K562 (cell line): ENCODE measurements at regions not wholly inside any gene's neighbourhood (a gene's known extent, or its start where the extent isn't known, plus 50 kb on each side); places are given as distances from the start of the nearest gene placed in this dataset.

ENCODE experiments used
- ATAC-seq: fragments of 200-7000 bp; cut with Tn5 transposase; 3 replicates; pipeline ENCODE4 v1.9.1; 2020; ENCODE audit warnings: moderate library complexity
- BruUV-seq: library from RNA; stranded (reverse); fragments of 400-500 nt; replicated peaks from 2 replicates; lab custom pipeline; 2021; lab: Mats Ljungman, UMichigan
- CTCF ChIA-PET: fragments of 300-600 bp; formaldehyde crosslinking; extraction: SDS; loops from one replicate; lab custom pipeline; 2021; ENCODE audit warnings: low intra/inter-chr PET ratio; lab: Yijun Ruan, JAX
- POLR2A ChIA-PET: fragments of 300-600, 350-650 bp; sonication (Branson Sonifier 250); formaldehyde crosslinking; extraction: SDS; loops from one replicate; lab custom pipeline; 2021; ENCODE audit warnings: antibody characterized with exemption, inconsistent platforms; lab: Yijun Ruan, JAX
- DNase-seq, 4 experiments: peaks; one replicate each; pipeline versions ENCODE4 v3.0.0 to v3.0.0-alpha.2; 2011 to 2018; ENCODE audit warnings: low spot score in 3 of 4, mixed read lengths in 3 of 4; ENCODE audit errors: extremely low read depth in 1 of 4
- FAIRE-seq: peaks from 2 replicates; lab custom pipeline; 2011; peaks lifted over from hg19 to GRCh38; lab: Jason Lieb, UNC
- H2AFZ ChIP-seq: 2 replicates; pipeline ENCODE4 v1.6.0; 2011; ENCODE audit warnings: low read depth, low read length, control low read depth, inconsistent platforms
- H3K27ac ChIP-seq: fragments of 200-600 bp; 3 replicates; pipeline ENCODE4 v1.8.0; 2011; ENCODE audit warnings: low read depth, mild to moderate bottlenecking, control low read depth, inconsistent platforms, low read length, moderate library complexity, mixed read lengths; ENCODE audit errors: extremely low read depth
- H3K27me3 ChIP-seq, 2 experiments: fragments of 300-600 bp in 1 of 2; 2 replicates in 1 of 2; 3 replicates in 1 of 2; pipeline versions ENCODE4 v1.6.0 to v1.8.0; 2011; ENCODE audit warnings: inconsistent platforms in 2 of 2, low read length in 2 of 2, mild to moderate bottlenecking in 1 of 2, mixed read lengths in 1 of 2, moderate library complexity in 1 of 2; ENCODE audit not compliant: control insufficient read depth in 2 of 2, insufficient read depth in 2 of 2
- H3K36me3 ChIP-seq: fragments of 300-600 bp; 3 replicates; pipeline ENCODE4 v1.8.0; 2011; ENCODE audit warnings: mild to moderate bottlenecking, low read length, inconsistent platforms; ENCODE audit not compliant: control insufficient read depth, insufficient read depth
- H3K4me1 ChIP-seq, 2 experiments: fragments of 200-600 bp in 1 of 2; replicated peaks in 1 of 2; 2 replicates in 1 of 2; 3 replicates in 1 of 2; pipeline versions ENCODE4 v1.5.1 to v1.8.0; 2011; ENCODE audit warnings: inconsistent platforms in 2 of 2, low read length in 2 of 2, mild to moderate bottlenecking in 1 of 2, mixed read lengths in 1 of 2, moderate library complexity in 1 of 2; ENCODE audit not compliant: control insufficient read depth in 2 of 2, insufficient read depth in 2 of 2
- H3K4me2 ChIP-seq: 2 replicates; pipeline ENCODE4 v1.6.1; 2011; ENCODE audit warnings: low read length, control low read depth, inconsistent platforms, mixed read lengths; ENCODE audit not compliant: insufficient read depth
- H3K4me3 ChIP-seq: fragments of 200-600 bp; sonication (generic), shearing (Covaris generic); 2 replicates; pipeline ENCODE4 v1.5.1; 2016; ENCODE audit warnings: control low read depth, inconsistent platforms
- H3K79me2 ChIP-seq: fragments of 200-600 bp; 3 replicates; pipeline ENCODE4 v1.8.0; 2011; ENCODE audit warnings: low read length, inconsistent platforms; ENCODE audit not compliant: control insufficient read depth, insufficient read depth
- H3K9ac ChIP-seq, 2 experiments: 2 replicates each; pipeline versions ENCODE4 v1.6.0 to v1.6.1; 2011; ENCODE audit warnings: low read depth in 2 of 2, low read length in 2 of 2, control low read depth in 1 of 2, inconsistent platforms in 1 of 2, mild to moderate bottlenecking in 1 of 2, mixed read lengths in 1 of 2; ENCODE audit not compliant: insufficient read depth in 1 of 2
- H3K9me1 ChIP-seq: one replicate; pipeline ENCODE4 v1.6.0; 2011; ENCODE audit warnings: inconsistent platforms, mild to moderate bottlenecking, low read length, moderate library complexity; ENCODE audit not compliant: control insufficient read depth, insufficient read depth
- H3K9me3 ChIP-seq: replicated peaks from 2 replicates; pipeline ENCODE4 v1.5.1; 2011; ENCODE audit warnings: low read depth, low read length, inconsistent platforms; ENCODE audit not compliant: control insufficient read depth, insufficient read depth
- H4K20me1 ChIP-seq: replicated peaks from 2 replicates; pipeline ENCODE4 v1.6.1; 2011; ENCODE audit warnings: low read length, inconsistent platforms, mixed read lengths; ENCODE audit not compliant: control insufficient read depth, insufficient read depth
- CBFA2T3 ChIP-seq: fragments of 450-650 bp; IDR thresholded peaks from 2 replicates; pipeline ENCODE4 v1.6.1; 2017
- DACH1 ChIP-seq: fragments of 450-650 bp; IDR thresholded peaks from 2 replicates; pipeline ENCODE4 v1.6.1; 2018; ENCODE audit not compliant: partially characterized antibody
- NR2C2 ChIP-seq, 2 experiments: fragments of 200-800 bp in 1 of 2; sonication (Bioruptor generic) in 1 of 2; sonication (generic) in 1 of 2; formaldehyde crosslinking in 1 of 2; IDR thresholded peaks; 2 replicates each; pipeline versions ENCODE4 v1.6.1 to v1.8.0; 2016 to 2022; ENCODE audit warnings: mild to moderate bottlenecking in 1 of 2, missing compliant biosample characterization in 1 of 2, missing genetic modification characterization in 1 of 2, missing genetic modification reagents in 1 of 2
- SFPQ ChIP-seq: fragments of 200-400 bp; formaldehyde crosslinking; IDR thresholded peaks from 2 replicates; pipeline ENCODE4 v1.6.1; 2017; ENCODE audit warnings: mild to moderate bottlenecking, low read depth, low read length, moderate library complexity
- STAT5A ChIP-seq: IDR thresholded peaks from 2 replicates; pipeline ENCODE4 v1.6.1; 2012; ENCODE audit warnings: low read length, inconsistent platforms, borderline replicate concordance
- ZNF165 ChIP-seq: fragments of 250-450 bp; sonication (Bioruptor Pico); IDR thresholded peaks from 2 replicates; pipeline ENCODE4 v1.4.0; 2020; ENCODE audit warnings: borderline replicate concordance
- ZNF717 ChIP-seq: fragments of 250-450 bp; sonication (Bioruptor Pico); IDR thresholded peaks from 2 replicates; pipeline ENCODE4 v1.5.0; 2021
- WGBS: fragments of 100-300 bp; shearing (Covaris generic); methylation state at CpG from one replicate; pipeline ENCODE4 v1.1.6; 2016; ENCODE audit warnings: low coverage, mixed read lengths; ENCODE audit not compliant: insufficient coverage; ENCODE audit errors: missing lambda C conversion rate; 5-methylcytosine and 5-hydroxymethylcytosine counted together
- in situ Hi-C: fragments of 300-500 bp; cut with MboI; formaldehyde crosslinking; loops from 4 replicates; pipeline ENCODE4 v1.15.0; 2018; ENCODE audit warnings: inconsistent platforms, mixed read lengths
- intact Hi-C: fragments of 100-400 bp; cut with micrococcal nuclease; formaldehyde crosslinking; loops from 2 replicates; pipeline ENCODE4 v1.14.2; 2022
- TF ChIP-seq, protein P1 (sequence below), 3 experiments: IDR thresholded peaks in 2 of 3; conservative IDR thresholded peaks in 1 of 3; 2 replicates each; pipeline ENCODE4 v1.5.1; 2011 to 2012; ENCODE audit warnings: low read length in 3 of 3, mild to moderate bottlenecking in 3 of 3, control low read depth in 2 of 3, improper control_type of control experiment in 1 of 3, inconsistent platforms in 1 of 3, low read depth in 1 of 3, mixed read lengths in 1 of 3, moderate library complexity in 1 of 3; ENCODE audit not compliant: insufficient read depth in 2 of 3

DNA sequence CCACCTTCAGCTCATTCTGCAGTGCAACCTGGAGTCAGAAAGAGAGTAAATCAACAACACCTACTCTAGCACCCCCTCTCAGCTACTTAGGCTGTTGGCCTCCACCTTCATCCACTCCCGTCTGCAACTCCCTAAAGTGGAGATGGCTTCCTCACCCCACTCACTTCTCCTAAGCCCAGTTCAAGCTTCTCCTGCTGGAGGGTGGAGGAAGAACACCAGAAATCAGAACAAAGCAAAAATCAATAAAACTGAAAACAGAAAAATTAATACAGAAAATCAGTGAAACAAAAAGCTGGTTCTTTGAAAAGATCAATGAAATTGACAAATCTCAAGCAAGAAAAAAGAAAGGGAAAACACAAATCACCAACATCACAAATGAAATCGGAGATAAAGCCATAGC, 191.7 kb downstream of the ANAPC1 start:
- Histone ChIP-seq H2AFZ (no peak overlapping the region), H4K20me1 (no peaks in the 10 kb centered on the region), H3K4me3 (no peak overlapping the region), H3K79me2 (no peaks in the 10 kb centered on the region), H3K4me2 (no peak overlapping the region), H3K9ac (no peak overlapping the region; a peak in 1 of 4 replicates), H3K27ac (no peak overlapping the region), H3K36me3 (no peaks in the 10 kb centered on the region), H3K9me1 (no peaks in the 10 kb centered on the region), H3K4me1 (no peaks in the 10 kb centered on the region; a peak in 1 of 5 replicates), H3K9me3 (no peaks in the 10 kb centered on the region), H3K27me3 (no peaks in the 10 kb centered on the region)
- CTCF ChIA-PET: no interaction called here
- ATAC-seq (no peak; the same call in 2 of the 3 replicates), FAIRE-seq (no peak), DNase-seq (peak in 2 of 4 experiments; percentile 28 to 31)
- 55% methylated on average over 2 of the region's 2 CpGs for WGBS
- in situ Hi-C loops: no loop called here
- BruUV-seq: no TSS peak
- intact Hi-C loops: loop anchor here (10.0 kb wide), 1 partner anchor 878 kb away; no protein-coding TSS in a partner anchor
- no peak for TF ChIP-seq ZNF165 (CRISPR knock-in tag)
- TF ChIP-seq, protein P1, sequence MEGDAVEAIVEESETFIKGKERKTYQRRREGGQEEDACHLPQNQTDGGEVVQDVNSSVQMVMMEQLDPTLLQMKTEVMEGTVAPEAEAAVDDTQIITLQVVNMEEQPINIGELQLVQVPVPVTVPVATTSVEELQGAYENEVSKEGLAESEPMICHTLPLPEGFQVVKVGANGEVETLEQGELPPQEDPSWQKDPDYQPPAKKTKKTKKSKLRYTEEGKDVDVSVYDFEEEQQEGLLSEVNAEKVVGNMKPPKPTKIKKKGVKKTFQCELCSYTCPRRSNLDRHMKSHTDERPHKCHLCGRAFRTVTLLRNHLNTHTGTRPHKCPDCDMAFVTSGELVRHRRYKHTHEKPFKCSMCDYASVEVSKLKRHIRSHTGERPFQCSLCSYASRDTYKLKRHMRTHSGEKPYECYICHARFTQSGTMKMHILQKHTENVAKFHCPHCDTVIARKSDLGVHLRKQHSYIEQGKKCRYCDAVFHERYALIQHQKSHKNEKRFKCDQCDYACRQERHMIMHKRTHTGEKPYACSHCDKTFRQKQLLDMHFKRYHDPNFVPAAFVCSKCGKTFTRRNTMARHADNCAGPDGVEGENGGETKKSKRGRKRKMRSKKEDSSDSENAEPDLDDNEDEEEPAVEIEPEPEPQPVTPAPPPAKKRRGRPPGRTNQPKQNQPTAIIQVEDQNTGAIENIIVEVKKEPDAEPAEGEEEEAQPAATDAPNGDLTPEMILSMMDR (IDR thresholded peaks at IDR 0.05 in 2 of 3, conservative IDR thresholded peaks at IDR 0.05 in 1 of 3; ENCODE audit: insufficient read depth in 2 of 3, low read depth in 1 of 3, low read length in 3 of 3): peak in 1 of 3 experiments; percentile 4; a peak in 1 of 6 replicates
- POLR2A ChIA-PET: interaction anchor here (0.7 to 1.0 kb wide), 2 partner anchors 67 to 71 kb away, joined by 3 to 4 read pairs; no protein-coding TSS in a partner anchor

DNA sequence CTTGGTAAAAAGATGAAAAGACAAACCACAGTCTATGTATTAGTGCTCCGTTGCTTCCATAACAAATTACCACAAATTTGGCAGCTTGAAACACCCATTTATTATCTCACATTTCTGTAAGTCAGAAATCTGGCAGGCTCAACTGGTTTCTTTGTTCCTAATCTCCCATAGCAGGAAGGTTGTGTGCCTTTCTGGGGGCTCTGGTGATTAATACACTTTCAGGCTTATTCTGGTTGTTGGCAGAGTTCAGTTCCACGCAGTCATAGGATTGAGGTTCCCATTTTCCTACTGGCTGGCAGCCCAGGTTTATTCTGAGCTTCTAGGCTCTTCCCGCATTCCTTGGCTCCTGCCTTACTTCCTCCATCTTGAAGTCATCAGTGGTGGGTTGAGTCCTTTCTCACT, 189.3 kb downstream of the ANAPC1 start:
- Histone ChIP-seq H3K27ac (no peak overlapping the region), H3K9me1 (no peaks in the 10 kb centered on the region), H4K20me1 (no peaks in the 10 kb centered on the region), H2AFZ (no peak overlapping the region), H3K36me3 (no peaks in the 10 kb centered on the region), H3K4me2 (no peak overlapping the region), H3K4me1 (peaks cover 3 to 16% of the 10 kb centered on the region in 2 experiments; a peak in 4 of 5 replicates), H3K9me3 (no peaks in the 10 kb centered on the region), H3K27me3 (no peaks in the 10 kb centered on the region), H3K9ac (no peak overlapping the region), H3K79me2 (no peaks in the 10 kb centered on the region; the same call in 2 of the 3 replicates), H3K4me3 (no peak overlapping the region)
- 29% methylated on average over 3 of the region's 3 CpGs for WGBS
- DNase-seq (no peak), FAIRE-seq (peak; percentile 65), ATAC-seq (no peak)
- intact Hi-C loops: loop anchor here (10.0 kb wide), 1 partner anchor 880 kb away; no protein-coding TSS in a partner anchor
- no TSS peak for BruUV-seq
- CTCF ChIA-PET: no interaction called here
- in situ Hi-C loops: no loop called here
- POLR2A ChIA-PET: interaction anchor here (1.8 kb wide), 1 partner anchor 16 kb away, joined by 9 read pairs; no protein-coding TSS in a partner anchor
- no peak for TF ChIP-seq STAT5A
- no peak for TF ChIP-seq SFPQ
- no peak for TF ChIP-seq NR2C2 (CRISPR knock-in tag; IDR thresholded peaks at IDR 0.05)
- no peak for TF ChIP-seq NR2C2 (tag; IDR thresholded peaks at IDR 0.05)
- TF ChIP-seq DACH1: no peak
- no peak for TF ChIP-seq ZNF717 (CRISPR knock-in tag)
- peak; percentile 48 for TF ChIP-seq CBFA2T3
